Smooth muscle cell (in vitro differentiated cells): ENCODE measurements at regions not wholly inside any gene's neighbourhood (a gene's known extent, or its start where the extent isn't known, plus 50 kb on each side); places are given as distances from the start of the nearest gene placed in this dataset.

Source experiments
- DNase-seq: peaks from one replicate; lab custom pipeline; 2025; ENCODE audit not compliant: unreplicated experiment; lab: John Stamatoyannopoulos, UW
- H2AFZ ChIP-seq: fragments of 200-600 bp; sonication (generic); 2 replicates; pipeline ENCODE4 v1.6.0; 2016; ENCODE audit warnings: antibody characterized with exemption, low read depth, mild to moderate bottlenecking
- H3F3A ChIP-seq: fragments of 200-600 bp; sonication (generic); 2 replicates; pipeline ENCODE4 v1.6.0; 2017; ENCODE audit warnings: antibody characterized with exemption, low read depth
- H3K27ac ChIP-seq: fragments of 200-600 bp; sonication (generic); 2 replicates; pipeline ENCODE4 v1.5.1; 2016; ENCODE audit warnings: low read depth, mild to moderate bottlenecking
- H3K27me3 ChIP-seq: fragments of 200-600 bp; sonication (generic); 2 replicates; pipeline ENCODE4 v1.6.1; 2016; ENCODE audit warnings: low read depth, mild to moderate bottlenecking
- H3K36me3 ChIP-seq: fragments of 200-600 bp; sonication (generic); 2 replicates; pipeline ENCODE4 v1.5.1; 2016; ENCODE audit warnings: low read depth
- H3K4me1 ChIP-seq: fragments of 200-600 bp; sonication (generic); 2 replicates; pipeline ENCODE4 v1.5.1; 2016; ENCODE audit warnings: low read depth
- H3K4me2 ChIP-seq: fragments of 200-600 bp; sonication (generic); 2 replicates; pipeline ENCODE4 v1.6.0; 2016; ENCODE audit warnings: mild to moderate bottlenecking
- H3K4me3 ChIP-seq: fragments of 200-600 bp; sonication (generic); 2 replicates; pipeline ENCODE4 v1.5.1; 2016; ENCODE audit warnings: mild to moderate bottlenecking
- H3K79me2 ChIP-seq: fragments of 200-600 bp; sonication (generic); 2 replicates; pipeline ENCODE4 v1.6.0; 2016; ENCODE audit warnings: low read depth, mild to moderate bottlenecking
- H3K9ac ChIP-seq: fragments of 200-600 bp; sonication (generic); 2 replicates; pipeline ENCODE4 v1.6.0; 2016; ENCODE audit warnings: low read depth
- H3K9me3 ChIP-seq: fragments of 200-600 bp; sonication (generic); replicated peaks from 2 replicates; pipeline ENCODE4 v1.5.1; 2016; ENCODE audit warnings: low read depth
- H4K20me1 ChIP-seq: fragments of 200-600 bp; sonication (generic); 2 replicates; pipeline ENCODE4 v1.6.0; 2016; ENCODE audit warnings: low read depth
- WGBS: methylation state at CpG from one replicate; pipeline ENCODE4 v1.1.7; 2016; ENCODE audit warnings: low lambda C conversion rate; 5-methylcytosine and 5-hydroxymethylcytosine counted together
- TF ChIP-seq, protein P1 (sequence below): fragments of 200-600 bp; sonication (generic); IDR thresholded peaks from 2 replicates; pipeline ENCODE4 v1.5.1; 2017; ENCODE audit warnings: borderline replicate concordance, mild to moderate bottlenecking, antibody characterized with exemption; ENCODE audit not compliant: insufficient read depth, poor library complexity, severe bottlenecking

DNA sequence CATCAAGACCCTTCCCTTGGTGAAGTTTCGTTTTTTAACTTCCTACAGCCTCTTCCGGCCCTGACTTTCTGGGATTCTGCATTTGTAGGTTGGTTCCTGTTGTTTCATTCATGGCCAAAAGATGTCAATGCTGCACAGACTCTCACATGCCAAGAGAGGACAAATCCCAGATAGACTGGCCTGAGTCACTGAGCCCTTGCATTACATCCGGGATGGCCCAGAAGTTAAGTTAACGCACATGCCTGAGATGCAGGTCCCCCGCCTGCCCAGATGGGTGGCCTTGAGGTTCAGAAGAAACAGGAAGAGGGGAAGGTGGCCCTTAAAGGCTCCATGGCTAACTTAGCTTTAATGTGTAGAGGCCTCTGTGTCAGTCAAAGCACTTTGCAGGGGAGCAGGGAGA, 51.6 kb upstream of the SRGAP3 start:
- no peak overlapping the region for H2AFZ ChIP-seq
- H4K20me1 ChIP-seq, result no peaks in the 10 kb centered on the region
- H3K9me3 ChIP-seq, result no peaks in the 10 kb centered on the region
- H3K27me3 ChIP-seq, result no peaks in the 10 kb centered on the region
- H3K4me2 ChIP-seq, result no peak overlapping the region
- no peaks in the 10 kb centered on the region for H3K4me1 ChIP-seq
- H3F3A ChIP-seq, result no peaks in the 10 kb centered on the region
- DNase-seq, result no peak
- H3K79me2 ChIP-seq, result no peaks in the 10 kb centered on the region
- H3K36me3 ChIP-seq, result no peaks in the 10 kb centered on the region
- WGBS, result 46% methylated on average over 5 of the region's 5 CpGs
- TF ChIP-seq, protein P1, sequence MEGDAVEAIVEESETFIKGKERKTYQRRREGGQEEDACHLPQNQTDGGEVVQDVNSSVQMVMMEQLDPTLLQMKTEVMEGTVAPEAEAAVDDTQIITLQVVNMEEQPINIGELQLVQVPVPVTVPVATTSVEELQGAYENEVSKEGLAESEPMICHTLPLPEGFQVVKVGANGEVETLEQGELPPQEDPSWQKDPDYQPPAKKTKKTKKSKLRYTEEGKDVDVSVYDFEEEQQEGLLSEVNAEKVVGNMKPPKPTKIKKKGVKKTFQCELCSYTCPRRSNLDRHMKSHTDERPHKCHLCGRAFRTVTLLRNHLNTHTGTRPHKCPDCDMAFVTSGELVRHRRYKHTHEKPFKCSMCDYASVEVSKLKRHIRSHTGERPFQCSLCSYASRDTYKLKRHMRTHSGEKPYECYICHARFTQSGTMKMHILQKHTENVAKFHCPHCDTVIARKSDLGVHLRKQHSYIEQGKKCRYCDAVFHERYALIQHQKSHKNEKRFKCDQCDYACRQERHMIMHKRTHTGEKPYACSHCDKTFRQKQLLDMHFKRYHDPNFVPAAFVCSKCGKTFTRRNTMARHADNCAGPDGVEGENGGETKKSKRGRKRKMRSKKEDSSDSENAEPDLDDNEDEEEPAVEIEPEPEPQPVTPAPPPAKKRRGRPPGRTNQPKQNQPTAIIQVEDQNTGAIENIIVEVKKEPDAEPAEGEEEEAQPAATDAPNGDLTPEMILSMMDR, result no peak
- no peak overlapping the region for H3K27ac ChIP-seq
- H3K9ac ChIP-seq, result no peak overlapping the region
- H3K4me3 ChIP-seq, result no peak overlapping the region

DNA sequence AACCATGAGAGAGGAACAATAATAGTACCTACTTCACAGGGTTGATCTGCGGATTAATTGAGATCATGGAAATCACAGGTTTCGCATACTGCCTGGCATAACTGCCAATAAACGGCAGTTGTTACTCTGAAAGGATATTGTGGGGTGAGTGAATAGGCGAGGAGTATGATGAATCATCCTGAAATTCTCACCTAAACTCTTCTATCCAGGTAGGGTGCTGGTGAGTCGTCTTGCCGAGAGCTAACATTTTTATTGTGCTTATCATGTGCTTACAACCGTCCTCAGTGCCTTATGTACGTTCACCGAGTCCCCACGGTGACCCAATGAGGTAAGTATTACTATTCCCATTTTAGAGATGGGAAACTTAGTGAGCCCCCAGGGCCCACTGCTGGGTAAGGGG, 52.4 kb upstream of the SRGAP3 start:
- Histone ChIP-seq H3K9ac (no peak overlapping the region), H3K4me2 (peak overlapping the region; percentile 86), H3K27me3 (no peaks in the 10 kb centered on the region), H3K79me2 (no peaks in the 10 kb centered on the region), H3K36me3 (no peaks in the 10 kb centered on the region), H2AFZ (no peak overlapping the region), H3K4me3 (no peak overlapping the region), H3F3A (no peaks in the 10 kb centered on the region), H3K4me1 (no peaks in the 10 kb centered on the region), H3K9me3 (no peaks in the 10 kb centered on the region), H4K20me1 (no peaks in the 10 kb centered on the region), H3K27ac (no peak overlapping the region)
- no peak for DNase-seq
- 75% methylated on average over 10 of the region's 10 CpGs for WGBS
- TF ChIP-seq, protein P1, result no peak

DNA sequence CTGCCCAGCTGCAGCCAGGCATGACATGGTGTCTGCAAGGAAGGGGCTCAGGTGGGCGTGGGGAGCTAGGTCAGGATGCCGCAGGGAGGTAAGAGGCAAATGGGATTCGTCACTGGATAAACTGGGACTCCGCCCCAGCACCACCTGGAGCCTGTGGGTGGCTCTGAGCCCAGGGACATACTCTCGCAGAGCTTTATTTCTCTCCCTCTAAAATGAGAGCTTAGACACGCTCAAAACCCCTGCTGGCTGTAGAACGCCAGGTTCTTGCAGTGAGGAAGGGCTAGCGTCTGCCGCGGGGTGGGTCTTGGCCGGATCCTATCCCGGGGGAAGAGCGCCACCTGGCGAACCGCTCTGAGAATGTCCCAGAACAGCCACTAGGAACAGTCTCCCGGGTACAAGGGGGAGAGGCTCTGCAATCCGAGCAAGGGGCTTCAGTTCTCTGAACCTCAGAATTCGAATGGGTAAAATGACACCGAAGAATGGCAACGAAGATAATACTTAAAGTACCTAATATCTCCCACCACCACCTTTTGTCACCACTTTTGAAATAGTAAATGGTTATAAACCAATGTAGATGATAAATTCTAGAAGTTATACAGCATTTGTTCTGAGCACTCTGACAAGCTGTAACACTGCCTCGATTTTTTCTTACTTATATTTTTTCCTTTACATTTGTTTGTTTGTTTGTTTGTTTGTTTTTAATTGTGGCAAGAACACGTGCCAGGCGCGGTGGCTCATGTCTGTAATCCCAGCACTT, 53.2 kb upstream of the SRGAP3 start:
- H3F3A ChIP-seq, result no peaks in the 10 kb centered on the region
- H3K27ac ChIP-seq, result no peak overlapping the region
- H3K9ac ChIP-seq, result no peak overlapping the region
- no peaks in the 10 kb centered on the region for H4K20me1 ChIP-seq
- H3K27me3 ChIP-seq, result no peaks in the 10 kb centered on the region
- WGBS, result 18% methylated on average over 24 of the region's 24 CpGs
- peak overlapping the region; percentile 44 for H3K4me3 ChIP-seq
- TF ChIP-seq, protein P1, result peak; percentile 81
- H2AFZ ChIP-seq, result peak overlapping the region; percentile 55
- H3K36me3 ChIP-seq, result no peaks in the 10 kb centered on the region
- peaks cover 3% of the 10 kb centered on the region for H3K4me1 ChIP-seq
- peak overlapping the region; percentile 86 for H3K4me2 ChIP-seq
- peak; percentile 56 for DNase-seq
- H3K9me3 ChIP-seq, result no peaks in the 10 kb centered on the region
- no peaks in the 10 kb centered on the region for H3K79me2 ChIP-seq

DNA sequence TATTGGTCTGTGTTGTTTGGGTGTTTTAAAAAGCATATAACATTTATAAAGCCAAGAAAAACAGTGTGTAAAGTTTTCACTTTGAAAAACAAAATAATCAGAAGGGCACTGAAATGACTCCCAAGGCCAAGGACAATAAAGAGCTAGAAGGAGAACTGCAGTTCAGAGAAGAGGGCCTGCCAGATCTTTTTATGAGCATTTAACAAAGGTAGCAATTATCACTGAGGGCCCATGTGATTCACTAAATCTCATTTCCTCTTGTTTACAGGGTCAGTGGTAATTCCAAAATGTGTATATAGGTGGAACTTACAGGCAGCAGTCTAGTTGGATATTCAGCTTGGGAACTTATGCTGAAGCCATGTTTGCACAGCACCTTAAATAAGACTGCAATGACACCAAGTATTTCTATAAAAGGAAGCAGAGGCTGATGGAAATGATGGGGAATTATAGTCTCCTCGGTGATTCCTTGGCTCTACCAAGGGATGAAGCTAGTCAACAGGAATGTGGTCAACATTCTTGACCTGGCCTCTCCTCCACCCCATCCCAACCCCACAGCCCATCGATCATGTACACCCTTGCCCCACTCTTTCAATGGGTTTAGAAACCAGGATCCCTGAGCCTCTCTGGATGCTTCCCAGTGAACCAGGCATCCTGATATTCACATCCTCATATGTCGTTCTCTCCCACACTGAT, 54.4 kb upstream of the THUMPD3 start:
- H3K36me3 ChIP-seq, result no peaks in the 10 kb centered on the region
- H2AFZ ChIP-seq, result no peak overlapping the region
- no peaks in the 10 kb centered on the region for H3F3A ChIP-seq
- H3K27me3 ChIP-seq, result no peaks in the 10 kb centered on the region
- H3K4me2 ChIP-seq, result no peak overlapping the region
- no peak overlapping the region for H3K4me3 ChIP-seq
- no peak overlapping the region for H3K27ac ChIP-seq
- H3K79me2 ChIP-seq, result no peaks in the 10 kb centered on the region
- H3K9ac ChIP-seq, result no peak overlapping the region
- DNase-seq, result no peak
- H3K9me3 ChIP-seq, result no peaks in the 10 kb centered on the region
- peaks cover 3% of the 10 kb centered on the region for H3K4me1 ChIP-seq
- TF ChIP-seq, protein P1, result no peak
- 89% methylated on average over 3 of the region's 3 CpGs for WGBS
- no peaks in the 10 kb centered on the region for H4K20me1 ChIP-seq
